ENCODE measurements at regions not wholly inside any gene's neighbourhood (a gene's known extent, or its start where the extent isn't known, plus 50 kb on each side); places are given as distances from the start of the nearest gene placed in this dataset.
"Not testable (repeated sequence)": the region's sequence is repeated elsewhere in the genome, so short reads cannot be mapped to it uniquely, and the experiment has no call there.

DNA sequence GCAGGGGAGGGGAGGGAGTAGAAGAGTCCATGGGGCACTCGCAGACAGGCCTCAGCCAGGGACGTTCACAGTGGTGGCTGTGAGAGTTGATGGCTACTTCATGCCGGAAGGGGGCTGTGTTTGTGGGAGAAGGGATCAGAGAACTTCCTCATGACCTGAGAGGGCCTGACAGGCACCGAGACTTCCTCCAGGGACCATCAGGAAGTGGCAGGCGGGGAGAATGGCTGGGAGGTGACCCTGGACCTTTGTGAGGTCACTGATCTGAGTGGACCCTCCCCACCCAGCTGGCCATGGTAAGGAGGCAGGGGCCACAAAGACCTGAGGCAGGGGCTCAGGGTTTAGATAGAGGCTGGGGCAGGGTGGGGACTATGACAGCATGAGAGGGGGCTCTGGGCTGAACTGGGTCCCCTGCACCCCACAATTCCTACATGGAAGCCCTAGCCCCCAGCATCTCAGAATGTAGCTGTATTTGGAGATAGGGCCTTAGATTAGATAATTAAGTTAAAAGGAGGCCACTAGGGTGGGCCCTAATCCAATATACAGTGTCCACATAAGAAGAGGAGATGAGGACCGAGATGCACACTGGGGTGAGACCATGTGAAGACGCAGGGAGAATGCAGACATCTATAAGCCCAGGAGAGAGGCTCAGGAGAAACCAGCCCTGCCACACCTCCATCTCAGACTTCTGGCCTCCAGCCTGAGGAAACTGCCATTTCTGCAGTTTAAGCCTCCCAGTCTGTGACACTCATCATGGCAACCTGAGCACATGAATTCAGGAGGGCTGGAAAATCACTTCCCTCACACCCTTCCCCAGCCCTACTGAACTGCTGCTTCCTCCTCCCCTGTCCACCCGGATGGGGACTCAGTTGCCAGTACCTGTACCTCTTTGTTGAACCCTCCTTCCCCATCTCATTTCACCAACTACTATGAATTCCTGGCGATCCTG is 273.9 kb upstream of the ZNF32 start:
- no peak for DNase-seq

GRCh38 chr10:43921881-43922280 is 273.2 kb upstream of the ZNF32 start:
- no peak for DNase-seq

GRCh38 chr10:43921478-43921877 is 272.8 kb upstream of the ZNF32 start:
- no peak for DNase-seq

GRCh38 chr10:43920236-43920758 is 271.6 kb upstream of the ZNF32 start:
- DNase-seq: not testable (repeated sequence)

- DNase-seq: no peak
Measured at GRCh38 chr10:43913676-43914235, 265.1 kb upstream of the ZNF32 start.

- DNase-seq: no peak
Measured at GRCh38 chr10:43912469-43912868, 263.8 kb upstream of the ZNF32 start.

DNA sequence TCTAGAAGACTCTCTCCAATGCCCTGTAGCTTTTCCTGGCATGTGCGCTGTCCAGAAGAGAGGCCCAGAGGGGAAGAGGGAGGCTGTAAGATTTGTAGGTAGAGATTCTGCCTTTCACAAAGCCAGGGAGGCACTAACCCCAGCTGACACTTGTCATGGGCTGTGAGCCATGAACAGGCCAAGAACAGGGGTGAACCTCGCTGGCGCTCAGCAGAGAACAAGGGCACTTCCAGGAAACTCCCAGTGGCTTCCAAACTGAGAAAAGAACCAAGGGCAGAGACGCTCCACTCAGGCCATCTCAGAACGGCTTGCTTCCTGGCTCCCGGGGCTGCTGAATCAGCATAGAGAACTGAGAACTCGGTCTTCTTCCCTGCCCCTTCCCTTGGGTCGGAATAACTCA is 257.8 kb upstream of the ZNF32 start:
- no peak for DNase-seq

DNA sequence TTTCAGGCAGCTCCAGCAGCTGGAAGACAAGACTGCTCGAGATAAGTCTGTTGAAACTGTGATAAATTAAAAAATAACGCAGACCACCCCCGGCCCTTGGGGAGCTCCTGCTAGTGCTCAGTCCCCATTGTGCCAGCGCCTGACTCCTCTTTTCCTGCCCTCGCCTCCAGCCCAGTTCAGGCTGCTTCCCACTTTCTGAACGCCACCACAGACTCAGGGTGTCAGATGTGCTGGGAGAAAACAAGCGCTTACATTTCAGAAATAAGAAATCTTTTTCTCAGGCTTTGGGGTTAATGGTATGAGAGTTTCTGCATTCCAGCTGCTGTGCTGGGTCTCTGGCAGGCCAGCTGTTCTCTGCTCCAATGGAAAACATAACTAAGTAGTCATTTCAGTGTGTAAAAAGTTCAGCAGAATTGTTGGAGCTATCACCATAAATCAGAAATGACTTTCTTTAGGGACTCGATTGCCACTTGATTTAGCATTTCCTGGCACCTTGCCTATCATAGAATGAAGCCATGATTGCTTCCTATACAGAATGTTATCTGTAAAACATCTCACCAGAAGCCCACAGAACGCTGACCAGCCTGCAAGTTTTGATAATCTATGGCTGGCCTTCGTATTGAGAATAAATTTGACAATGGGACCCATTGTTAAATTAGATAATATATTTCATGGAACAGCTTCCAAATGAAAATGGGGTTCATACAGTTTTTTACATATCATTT is 257.0 kb upstream of the ZNF32 start:
- peak; percentile 74 for DNase-seq

DNA sequence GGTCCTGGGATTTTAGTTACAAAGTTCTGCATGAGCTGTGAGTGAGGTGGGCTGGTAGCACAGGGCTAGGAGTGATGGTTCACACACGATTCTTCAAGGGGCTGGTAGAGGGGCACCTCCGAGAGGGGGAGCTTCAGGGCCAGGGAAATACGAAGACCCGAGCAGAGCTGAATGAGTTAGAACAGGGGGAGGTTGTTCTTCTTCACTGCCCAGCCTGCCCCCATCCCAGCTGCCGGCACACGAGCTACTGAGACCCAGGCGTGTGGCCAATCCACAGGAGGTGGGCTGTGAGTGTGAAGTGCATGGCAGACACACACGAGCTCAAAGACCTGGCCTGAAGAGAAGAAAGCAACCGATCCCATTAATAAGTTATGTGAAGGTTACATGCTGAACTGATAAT is 256.2 kb upstream of the ZNF32 start:
- no peak for DNase-seq

DNA sequence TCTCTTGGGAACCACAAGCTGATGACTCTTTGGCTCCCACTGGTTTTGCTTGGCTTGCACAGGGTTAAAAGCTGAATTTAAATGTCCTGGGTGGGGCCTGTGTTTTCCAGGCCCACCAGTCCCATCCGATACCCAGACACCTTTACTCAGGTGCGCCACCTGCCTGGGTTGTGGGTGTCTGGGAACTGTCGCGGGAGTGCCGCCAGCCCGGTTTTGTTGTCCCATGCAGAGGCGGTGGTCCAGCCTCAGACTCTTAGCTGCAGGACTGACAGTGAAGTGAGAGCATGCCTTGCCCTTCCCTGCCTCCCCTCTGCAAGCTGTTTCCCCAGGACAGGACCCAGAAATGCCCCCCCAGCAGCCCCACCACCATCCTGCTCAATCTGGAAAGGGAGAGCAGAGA is 255.6 kb upstream of the ZNF32 start:
- DNase-seq: no peak

GRCh38 chr10:43903451-43903850 is 254.8 kb upstream of the ZNF32 start:
- DNase-seq: no peak

DNA sequence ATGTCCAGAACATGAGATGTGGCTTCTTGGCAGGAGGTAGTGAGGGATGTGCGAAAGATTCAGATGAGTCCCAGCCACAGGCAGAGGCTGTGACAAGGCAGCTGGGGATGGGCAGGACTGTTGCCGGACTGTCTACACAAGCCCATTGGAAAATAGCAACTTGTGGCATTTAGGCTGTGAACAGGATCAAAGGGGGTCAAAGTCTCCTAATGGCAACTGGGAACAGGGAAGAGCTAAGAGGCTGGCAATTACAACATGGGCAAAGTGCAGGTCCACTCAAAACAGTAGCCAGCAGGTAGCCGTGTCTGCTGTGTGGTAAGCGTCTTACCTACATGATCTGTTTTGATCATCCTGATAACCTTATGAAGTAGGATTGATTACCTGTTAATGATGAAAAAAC is 254.2 kb upstream of the ZNF32 start:
- DNase-seq: no peak

DNA sequence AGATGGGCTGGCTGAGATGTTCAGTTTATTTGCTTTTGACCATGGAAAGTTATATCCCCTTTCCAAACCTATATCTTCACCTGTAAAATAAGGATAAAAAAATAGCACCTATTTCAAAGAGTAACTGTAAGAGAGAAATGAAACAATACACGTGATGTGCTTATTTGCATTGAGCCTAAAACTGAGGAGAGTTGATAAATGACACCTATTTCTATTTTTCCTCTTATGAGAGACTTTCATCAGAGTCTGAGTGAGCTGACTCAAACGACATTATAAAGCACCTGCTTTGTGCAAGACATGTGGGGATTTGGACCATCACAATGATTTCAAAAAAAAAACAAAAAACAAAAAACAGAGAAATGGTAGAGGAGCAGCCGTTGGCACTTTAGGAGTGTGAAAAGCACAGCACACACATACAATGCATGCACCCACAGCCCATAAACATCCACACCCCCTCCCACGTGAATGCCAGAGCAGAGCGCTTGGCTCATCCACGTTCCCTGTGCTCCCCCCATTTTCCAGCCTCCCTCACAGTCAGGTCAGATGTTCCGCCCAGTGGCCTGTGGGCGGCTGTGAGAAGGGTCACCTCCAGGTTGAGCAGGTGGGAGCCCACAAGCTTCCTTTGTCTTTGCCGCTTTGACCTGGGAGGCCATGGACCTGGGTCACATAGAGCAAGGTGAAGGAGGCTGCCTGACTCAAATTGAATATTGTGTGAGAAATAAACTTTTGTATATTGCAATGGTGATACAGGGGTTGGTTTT is 253.2 kb upstream of the ZNF32 start:
- DNase-seq: no peak

GRCh38 chr10:43901302-43901701 is 252.6 kb upstream of the ZNF32 start:
- DNase-seq: no peak

DNA sequence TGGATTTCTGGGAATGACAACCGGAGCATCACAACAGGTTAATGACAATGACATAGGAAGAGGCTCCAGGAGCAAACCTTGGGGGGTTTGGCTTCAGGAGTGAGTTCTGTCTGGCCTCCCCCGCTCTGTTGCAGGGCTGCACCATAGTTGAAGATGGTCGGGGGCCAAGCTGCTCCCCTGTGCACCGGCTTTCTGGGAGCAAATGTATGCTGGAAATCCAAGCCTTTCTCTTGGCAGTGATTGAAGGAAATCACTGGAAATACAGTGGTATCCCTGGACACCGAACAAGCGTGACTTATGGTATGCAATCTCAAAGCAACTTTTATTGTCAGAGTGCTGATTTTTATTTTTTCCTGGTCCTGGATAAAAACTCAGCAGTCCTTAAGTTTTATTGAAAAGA is 251.9 kb upstream of the ZNF32 start:
- no peak for DNase-seq

DNA sequence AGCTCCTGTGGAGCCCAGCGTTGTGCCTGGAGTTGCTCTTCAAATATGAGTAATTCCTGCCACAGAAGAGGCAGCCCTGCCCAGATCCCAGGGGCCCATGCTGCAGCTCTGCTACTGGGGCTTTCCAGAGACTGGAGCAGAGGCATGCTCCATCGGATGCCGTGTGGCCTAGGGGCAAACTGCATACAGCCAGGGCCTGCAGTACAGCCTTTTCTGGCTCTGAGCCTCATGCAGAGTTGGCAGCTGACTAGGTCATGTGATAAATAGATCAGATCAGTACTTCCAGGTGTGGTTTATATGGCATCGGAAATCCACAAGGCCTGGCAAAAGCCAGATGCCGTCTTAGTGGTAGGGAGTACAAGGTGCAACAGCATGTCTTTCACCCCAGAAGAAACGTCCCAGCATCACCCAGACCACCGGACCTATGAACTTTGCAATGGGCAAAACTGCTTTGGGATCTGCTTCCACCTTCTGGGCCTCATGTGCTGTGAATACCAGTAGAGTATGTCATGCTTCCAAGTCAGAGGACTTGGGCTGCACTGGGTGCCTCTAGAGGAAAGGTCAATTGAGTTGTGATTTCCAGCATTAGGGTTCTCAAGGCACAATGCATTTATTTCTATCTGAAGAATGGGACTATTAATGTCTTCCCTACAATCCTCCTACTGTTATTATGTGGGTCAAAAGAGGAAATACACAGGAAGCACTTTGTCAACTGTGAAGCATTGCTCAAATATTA is 250.7 kb upstream of the ZNF32 start:
- no peak for DNase-seq

DNA sequence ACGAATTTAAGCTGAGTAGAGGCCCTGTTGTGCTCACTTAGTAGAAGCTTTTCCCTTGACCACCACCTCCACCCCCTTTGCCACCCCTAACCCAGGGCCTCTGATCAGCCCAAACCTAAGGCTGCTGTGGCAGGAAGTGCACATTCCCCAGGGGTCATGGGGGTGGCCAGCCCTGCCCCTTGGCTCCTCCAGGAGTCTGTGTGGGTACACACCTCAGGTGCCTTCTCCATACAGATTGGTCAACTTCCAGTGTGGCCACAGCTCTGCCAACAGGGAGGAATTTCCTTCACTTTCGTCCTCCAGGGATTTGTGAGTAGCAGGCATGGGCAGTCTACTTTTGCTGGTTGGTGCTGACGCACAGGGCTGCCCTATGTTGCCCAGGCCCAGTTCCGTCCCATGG is 249.9 kb upstream of the ZNF32 start:
- DNase-seq: no peak

GRCh38 chr10:43897765-43898419 is 249.2 kb upstream of the ZNF32 start:
- no peak for DNase-seq

DNA sequence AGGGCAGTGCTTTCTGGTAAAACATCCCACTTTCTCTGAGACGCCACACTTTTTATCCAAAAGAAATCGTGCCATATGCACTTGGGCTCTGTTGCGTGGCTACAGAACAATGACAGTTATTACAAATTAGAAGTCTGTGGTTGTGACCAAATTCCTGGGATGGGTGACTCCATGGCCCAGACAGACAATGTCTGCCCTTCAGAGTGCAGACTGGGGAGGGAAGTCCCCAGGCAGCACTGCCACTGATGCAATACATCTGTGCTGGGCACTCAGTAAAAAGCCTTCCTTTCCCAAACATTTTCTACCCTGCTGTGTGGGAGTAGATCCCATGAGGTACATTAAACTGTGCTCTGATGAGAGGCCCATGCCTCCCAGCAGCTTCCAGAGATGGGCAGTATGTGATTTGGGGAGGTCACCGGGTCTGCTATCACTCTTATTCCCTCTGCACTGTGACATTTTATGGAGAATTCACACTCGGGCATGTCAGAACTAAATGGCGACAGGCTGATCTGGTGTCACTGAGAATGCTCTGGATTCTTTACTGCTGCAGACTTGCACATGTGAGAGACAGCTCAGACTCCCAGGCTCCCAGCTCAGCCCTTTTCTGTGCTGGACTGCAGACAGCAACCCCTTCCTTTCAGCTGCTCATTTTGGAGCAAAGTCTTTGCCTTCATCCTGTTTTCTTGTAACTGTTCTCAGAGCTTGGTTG is 243.5 kb upstream of the ZNF32 start:
- DNase-seq: no peak

- DNase-seq: no peak
Measured at GRCh38 chr10:43891241-43891640, 242.6 kb upstream of the ZNF32 start.

- no peak for DNase-seq
Measured at GRCh38 chr10:43890124-43890523, 241.4 kb upstream of the ZNF32 start.

All from hindlimb muscle (tissue), 1 donor.